COLO668 (cell line): ENCODE measurements at regions not wholly inside any gene's neighbourhood (a gene's known extent, or its start where the extent isn't known, plus 50 kb on each side); places are given as distances from the start of the nearest gene placed in this dataset.

ENCODE experiments used
- DNase-seq: peaks from one replicate; lab custom pipeline; 2025; ENCODE audit not compliant: unreplicated experiment; lab: John Stamatoyannopoulos, UW

DNA sequence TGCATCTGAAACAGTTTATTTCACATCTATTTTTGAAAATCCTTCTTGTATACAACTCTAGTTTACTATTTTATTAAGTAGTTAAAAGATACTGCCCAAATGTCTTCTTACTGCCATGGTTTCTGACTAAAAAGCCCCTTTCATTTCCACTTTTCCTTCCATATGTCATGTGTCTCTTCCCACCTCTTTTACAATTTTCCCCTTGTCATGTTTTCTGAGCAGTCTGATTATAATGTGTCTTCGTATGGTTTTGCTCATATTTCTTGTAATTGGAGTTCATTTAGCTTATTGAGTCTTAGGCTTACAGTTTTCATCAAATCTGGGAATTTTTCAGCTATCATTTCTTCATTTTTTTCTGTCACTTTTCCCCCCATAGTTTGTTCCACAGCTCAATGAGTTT lies 813.9 kb upstream of the GYPC start:
- DNase-seq: no peak

DNA sequence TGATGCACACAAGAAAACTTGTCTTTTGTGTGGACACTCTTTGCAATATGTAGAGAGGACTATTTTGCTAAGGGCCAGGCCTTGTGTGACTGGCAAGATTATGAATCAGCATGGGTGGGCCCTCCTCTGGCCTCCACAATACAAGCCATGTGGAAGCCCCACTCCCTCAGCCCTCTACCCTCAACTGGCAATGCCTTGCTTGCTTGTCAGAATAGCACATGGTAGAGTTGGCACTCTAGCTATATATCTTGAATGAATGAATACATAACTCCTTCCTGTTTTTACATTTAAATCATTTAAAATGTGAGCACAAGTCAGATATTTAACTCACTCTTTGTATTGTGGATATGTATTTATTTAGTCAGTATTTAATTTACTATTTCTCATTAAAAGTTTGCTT lies 805.4 kb upstream of the GYPC start:
- no peak for DNase-seq

DNA sequence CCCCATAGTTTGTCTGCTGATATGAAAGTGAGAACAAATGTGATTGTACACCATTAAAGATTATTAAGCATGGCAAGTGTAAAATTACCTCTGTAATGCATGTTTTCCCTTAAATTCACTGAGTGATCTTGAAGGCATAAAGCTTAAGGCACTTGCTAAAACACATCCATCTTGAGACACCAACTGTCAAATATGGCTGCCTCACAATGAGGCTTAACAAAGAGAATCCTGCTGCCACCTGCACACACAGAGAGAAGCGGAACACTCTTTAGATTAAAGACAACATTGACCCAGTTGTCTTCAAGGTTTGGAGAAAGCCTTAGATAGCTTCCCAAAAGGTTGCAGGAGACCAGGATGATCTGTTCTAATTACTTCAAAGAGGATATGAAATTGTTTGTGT lies 803.6 kb upstream of the GYPC start:
- no peak for DNase-seq

DNA sequence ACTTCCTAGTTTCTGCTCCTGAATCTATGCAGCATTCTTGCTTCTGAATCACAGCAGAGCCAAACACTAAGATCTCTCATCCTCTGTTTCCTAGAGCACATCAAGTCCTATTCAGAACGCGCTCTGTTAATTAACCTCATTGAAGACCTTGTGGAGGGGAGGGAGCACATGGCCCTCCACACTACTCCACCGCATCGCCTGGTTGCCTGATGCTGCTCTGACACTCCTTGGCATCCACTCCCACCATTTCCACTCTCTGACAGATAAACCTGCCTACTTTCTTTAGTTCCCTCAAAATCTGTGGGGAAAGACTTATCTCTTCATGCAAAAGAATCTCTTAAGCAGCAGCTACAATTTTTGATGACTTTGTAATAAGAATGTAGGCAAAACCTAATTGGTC lies 802.3 kb upstream of the GYPC start:
- DNase-seq: no peak

DNA sequence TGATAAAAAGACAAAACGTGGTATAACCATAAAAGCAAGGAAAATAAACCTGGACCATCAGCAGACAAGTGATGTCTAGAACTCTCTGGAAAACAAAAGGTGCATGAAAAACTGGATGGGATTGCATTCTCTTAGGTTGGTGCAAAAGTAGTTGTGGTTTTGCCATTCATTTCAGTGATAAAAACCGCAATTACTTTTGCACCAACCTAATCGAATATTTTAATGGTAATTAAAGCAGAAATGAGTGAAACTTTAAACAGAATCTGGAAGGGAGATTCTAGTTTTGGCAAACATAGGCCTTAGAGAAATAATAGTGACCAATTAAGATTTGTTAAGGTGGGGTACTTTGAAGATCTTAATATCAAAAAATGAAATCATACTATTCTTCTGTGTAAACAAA lies 800.8 kb upstream of the GYPC start:
- DNase-seq: no peak

GRCh38 chr2:125857971-125858794 lies 797.8 kb upstream of the GYPC start:
- no peak for DNase-seq

GRCh38 chr2:125861461-125861860 lies 794.5 kb upstream of the GYPC start:
- DNase-seq: no peak

GRCh38 chr2:125867908-125868307 lies 788.0 kb upstream of the GYPC start:
- no peak for DNase-seq

DNA sequence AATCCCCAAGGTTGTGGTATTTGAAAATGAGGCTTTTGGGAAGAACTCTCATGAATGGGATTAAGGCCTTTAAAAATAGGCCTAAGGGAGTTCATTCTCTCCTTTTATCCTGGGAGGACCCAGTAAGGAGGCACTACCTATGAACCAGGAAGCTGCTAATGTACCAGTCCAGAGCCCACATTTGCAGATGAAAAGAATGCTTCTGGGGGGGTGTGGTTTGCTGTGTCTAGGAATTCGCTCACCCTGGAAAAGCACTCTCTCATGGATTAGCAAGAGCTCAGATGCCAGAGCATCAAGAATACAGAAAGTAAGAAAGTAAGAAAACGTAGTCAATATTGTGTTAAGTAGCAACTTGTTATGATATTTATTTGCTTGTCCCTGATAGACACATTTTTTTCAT lies 785.7 kb upstream of the GYPC start:
- no peak for DNase-seq

- no peak for DNase-seq
Measured at GRCh38 chr2:125870746-125871145, 785.2 kb upstream of the GYPC start.

GRCh38 chr2:125874564-125874963 lies 781.4 kb upstream of the GYPC start:
- no peak for DNase-seq

GRCh38 chr2:125885340-125885739 lies 770.6 kb upstream of the GYPC start:
- DNase-seq: no peak

DNA sequence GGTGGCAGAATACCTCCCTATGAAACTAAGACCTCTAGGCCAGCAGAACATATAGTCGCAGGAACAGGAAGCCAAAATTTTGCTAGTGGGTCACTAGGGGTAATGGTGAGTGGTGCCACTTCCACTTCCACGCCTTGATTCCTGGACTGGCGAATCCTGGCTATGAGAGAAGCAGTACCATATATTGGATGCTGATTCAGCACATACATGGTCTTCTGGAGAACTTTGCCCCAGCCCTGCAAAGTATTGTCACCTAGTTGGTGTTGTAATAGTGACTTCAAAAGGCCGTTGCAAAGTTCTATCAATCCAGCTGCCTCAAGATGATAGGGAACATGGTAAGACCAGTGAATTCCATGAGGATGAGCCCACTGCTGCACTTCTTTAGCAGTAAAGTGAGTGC lies 769.8 kb upstream of the GYPC start:
- DNase-seq: no peak

DNA sequence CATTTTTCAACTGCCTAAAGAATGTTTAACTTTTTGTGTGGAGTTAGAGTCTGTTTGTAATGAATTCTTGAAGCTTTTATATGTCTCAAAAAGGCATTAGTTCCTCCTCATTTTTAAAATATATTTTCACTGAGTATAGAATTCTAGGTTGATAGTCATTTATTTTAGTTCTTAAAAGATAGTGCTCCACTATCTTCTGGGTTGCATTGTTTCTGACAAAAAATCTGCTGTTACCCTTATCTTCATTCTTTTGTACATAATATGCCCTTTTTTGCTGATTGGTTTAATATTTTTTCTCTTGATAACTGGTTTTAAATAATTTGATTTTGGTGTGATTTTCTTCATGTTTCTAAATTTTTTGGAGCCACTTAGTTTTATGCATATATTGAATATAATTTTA lies 754.7 kb upstream of the GYPC start:
- DNase-seq: no peak

GRCh38 chr2:125925891-125926546 lies 729.9 kb upstream of the GYPC start:
- DNase-seq: no peak

DNA sequence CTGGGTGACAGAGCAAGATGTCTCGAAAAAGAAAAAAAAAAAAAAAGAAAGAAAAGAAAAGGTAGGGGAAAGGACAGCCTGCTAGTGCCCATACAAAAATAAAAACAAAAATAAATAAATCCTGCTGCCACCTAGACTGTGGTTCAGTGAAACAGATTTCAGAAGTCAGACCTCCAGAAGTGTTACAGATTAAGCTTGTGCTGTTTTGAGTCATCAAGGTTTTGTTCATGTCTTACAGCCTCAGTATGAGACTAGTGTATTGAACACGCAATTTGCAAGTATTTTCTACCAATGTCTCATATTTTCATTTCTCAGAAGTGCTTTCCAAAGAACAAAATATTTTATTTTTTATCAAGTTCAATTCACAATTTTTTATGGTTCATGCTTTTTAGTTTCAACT lies 720.4 kb upstream of the GYPC start:
- no peak for DNase-seq

DNA sequence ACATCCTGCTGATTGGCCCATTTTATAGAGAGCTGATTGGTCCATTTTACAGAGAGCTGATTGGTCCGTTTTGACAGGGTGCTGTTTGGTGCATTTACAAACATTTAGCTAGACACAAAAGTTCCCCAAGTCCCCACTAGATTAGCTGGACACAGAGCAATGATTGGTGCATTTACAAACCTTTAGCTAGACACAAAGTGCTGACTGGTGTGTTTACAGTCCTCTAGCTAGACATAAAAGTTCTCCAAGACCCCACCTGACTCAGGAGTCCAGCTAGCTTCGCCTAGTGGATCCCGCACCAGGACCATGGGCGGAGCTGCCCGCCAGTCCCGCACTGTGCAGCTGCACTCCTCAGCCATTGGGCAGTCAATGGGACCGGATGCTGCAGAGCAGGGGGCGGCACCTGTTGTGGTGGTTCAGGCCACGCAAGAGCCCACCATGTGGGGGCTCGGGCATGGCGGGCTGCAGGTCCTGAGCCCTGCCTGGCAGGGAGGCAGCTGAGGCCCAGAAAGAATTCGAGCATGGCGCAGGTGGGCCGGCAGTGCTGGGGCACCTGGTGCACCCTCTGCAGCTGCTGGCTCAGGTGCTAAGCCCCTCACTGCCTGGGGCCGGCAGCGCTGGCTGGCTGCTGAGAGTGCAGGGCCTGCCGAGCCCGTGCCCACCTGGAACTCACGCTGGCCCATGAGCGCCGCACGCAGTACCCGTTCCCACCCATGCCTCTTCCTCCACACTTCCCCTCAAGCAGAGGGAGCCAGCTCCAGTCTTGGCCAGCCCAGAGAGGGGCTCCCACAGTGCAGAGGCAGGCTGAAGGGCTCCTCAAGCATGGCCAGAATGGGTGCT lies 713.2 kb upstream of the GYPC start:
- DNase-seq: no peak

- no peak for DNase-seq
Measured at GRCh38 chr2:125959047-125959446, 696.9 kb upstream of the GYPC start.

DNA sequence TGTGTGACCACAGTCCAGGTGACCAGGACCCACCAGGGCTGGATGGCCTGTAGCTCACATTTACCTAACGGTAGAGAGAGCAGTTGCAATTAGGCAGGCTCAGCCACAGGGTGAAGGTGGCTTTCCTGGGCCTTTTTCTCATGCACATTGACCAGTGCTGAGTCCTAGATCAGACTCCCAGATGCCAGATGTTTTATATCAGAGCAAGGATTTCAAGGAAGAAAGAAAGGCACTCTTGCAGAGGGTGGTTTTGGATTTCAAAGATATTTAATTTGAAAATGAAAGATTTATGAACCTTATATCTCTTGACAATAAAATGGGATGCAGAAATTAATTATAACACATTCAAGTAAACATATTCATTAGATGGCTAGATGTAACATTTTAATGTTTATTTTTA lies 694.2 kb upstream of the GYPC start:
- no peak for DNase-seq

GRCh38 chr2:125979886-125980285 lies 676.1 kb upstream of the GYPC start:
- no peak for DNase-seq

DNA sequence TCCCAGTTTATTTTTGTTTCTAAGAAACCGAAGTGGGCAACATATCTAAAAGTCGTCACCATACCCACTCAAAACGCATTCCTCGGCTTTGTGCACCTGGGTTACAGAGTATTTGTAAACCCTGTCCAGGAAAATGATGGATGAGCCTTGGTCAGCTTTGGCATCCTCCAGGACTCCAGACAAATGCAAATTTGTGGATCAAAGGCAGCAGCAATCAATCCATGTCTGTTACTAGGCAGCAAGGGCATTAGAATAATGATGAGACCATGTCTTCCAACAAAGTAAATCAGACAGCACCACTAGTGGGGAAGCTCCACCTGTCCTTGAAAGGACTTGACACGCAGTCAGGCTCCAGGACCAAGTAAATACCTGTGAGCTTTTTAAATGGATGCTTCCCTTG lies 672.6 kb upstream of the GYPC start:
- DNase-seq: no peak

DNA sequence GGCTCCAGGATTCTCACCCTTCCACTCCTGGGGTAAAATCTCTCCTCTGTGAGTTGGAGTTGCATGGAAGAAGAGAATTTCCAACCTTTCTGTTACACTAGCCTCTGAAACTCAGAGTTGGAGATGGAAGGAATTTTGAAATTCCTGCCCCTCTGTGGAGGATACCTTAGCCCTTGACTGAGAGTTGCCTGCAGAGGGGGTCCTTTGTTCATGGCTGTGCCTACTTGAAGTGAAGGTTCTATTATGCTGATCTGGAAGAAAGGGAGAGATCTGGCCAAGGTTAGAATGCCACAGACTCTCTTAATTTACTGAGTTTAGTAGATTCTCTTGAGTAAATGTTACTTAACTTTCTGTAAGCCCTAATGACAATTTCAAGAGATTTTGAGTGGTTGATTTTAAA lies 626.6 kb upstream of the GYPC start:
- no peak for DNase-seq
